ENCODE measurements at regions not wholly inside any gene's neighbourhood (a gene's known extent, or its start where the extent isn't known, plus 50 kb on each side); places are given as distances from the start of the nearest gene placed in this dataset.

- H3K9me3 ChIP-seq (ENCODE audit: low read length) = no peaks in the 10 kb centered on the region
- no peak overlapping the region for H3K27ac ChIP-seq (ENCODE audit: low read length)
- DNase-seq = no peak
- peak overlapping the region; percentile 12; the same call in 1 of the 2 replicates for H2AFZ ChIP-seq (ENCODE audit: low read length)
- H3K9me2 ChIP-seq (replicated peaks; ENCODE audit: insufficient read depth, low read length) = no peaks in the 10 kb centered on the region
- H3K4me3 ChIP-seq (ENCODE audit: low read length) = no peak overlapping the region
- H3K4me2 ChIP-seq (ENCODE audit: low read depth, low read length, poor library complexity, severe bottlenecking) = no peak overlapping the region
- H3K27me3 ChIP-seq (ENCODE audit: low read length) = peaks cover 7% of the 10 kb centered on the region; the same call in 1 of the 2 replicates
- peaks cover 32% of the 10 kb centered on the region for H3K4me1 ChIP-seq (ENCODE audit: low read length)
- no peak overlapping the region for H3K9ac ChIP-seq (ENCODE audit: low read length)
- no peaks in the 10 kb centered on the region for H3K36me3 ChIP-seq (ENCODE audit: insufficient read depth, low read length)
- no peaks in the 10 kb centered on the region for H3K79me2 ChIP-seq (ENCODE audit: low read length)
- H4K20me1 ChIP-seq (ENCODE audit: insufficient read depth, low read depth, low read length) = no peaks in the 10 kb centered on the region
These were observed 266.6 kb downstream of the ETAA1 start for GRCh38 chr2:67663776-67664175.

DNA sequence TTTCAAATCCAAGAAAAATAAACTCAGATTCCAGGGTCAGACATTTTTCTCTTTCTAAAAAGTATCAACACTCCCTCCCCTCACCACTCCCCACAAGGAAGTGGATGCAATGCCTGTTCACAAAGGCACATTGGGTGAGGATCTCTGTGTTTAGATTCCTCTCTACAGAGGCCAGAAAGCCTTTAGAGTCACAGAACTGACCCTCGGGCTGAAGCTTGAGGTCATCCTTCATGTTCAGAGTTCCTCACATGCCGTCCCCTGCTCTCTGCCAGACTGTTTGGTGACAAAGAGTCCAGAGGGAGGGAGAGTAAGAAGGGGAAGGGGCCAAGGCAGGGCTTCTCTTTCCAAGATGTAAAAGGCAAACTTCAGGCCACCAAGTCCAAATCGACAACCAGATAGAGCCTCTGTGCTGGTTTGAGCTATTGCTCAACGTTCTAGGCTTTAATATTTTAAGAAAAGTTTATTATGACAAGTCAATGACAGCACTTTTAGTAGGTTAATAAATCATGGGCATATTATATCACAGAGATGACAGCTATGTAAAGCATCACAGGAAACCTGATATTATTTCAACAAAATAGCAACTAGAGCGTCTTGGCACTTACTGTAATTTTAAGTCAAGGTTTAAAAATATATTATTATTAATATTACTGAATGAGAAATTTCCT lies 269.4 kb downstream of the ETAA1 start:
- Histone ChIP-seq H3K36me3 (ENCODE audit: insufficient read depth, low read length) (no peaks in the 10 kb centered on the region), H3K9me3 (ENCODE audit: low read length) (no peaks in the 10 kb centered on the region), H3K9ac (ENCODE audit: low read length) (peak overlapping the region; percentile 37), H3K4me1 (ENCODE audit: low read length) (peaks cover 38% of the 10 kb centered on the region), H3K79me2 (ENCODE audit: low read length) (no peaks in the 10 kb centered on the region), H4K20me1 (ENCODE audit: insufficient read depth, low read depth, low read length) (no peaks in the 10 kb centered on the region), H3K4me2 (ENCODE audit: low read depth, low read length, poor library complexity, severe bottlenecking) (peak overlapping the region; percentile 69), H3K27me3 (ENCODE audit: low read length) (no peaks in the 10 kb centered on the region), H3K27ac (ENCODE audit: low read length) (peak overlapping the region; percentile 65), H3K4me3 (ENCODE audit: low read length) (peak overlapping the region; percentile 33), H3K9me2 (replicated peaks; ENCODE audit: insufficient read depth, low read length) (no peaks in the 10 kb centered on the region), H2AFZ (ENCODE audit: low read length) (peak overlapping the region; percentile 85)
- peak; percentile 86 for DNase-seq

GRCh38 chr2:67667054-67667908 lies 270.1 kb downstream of the ETAA1 start:
- Histone ChIP-seq H4K20me1 (ENCODE audit: insufficient read depth, low read depth, low read length) (no peaks in the 10 kb centered on the region), H3K9me3 (ENCODE audit: low read length) (no peaks in the 10 kb centered on the region), H3K36me3 (ENCODE audit: insufficient read depth, low read length) (no peaks in the 10 kb centered on the region), H3K4me3 (ENCODE audit: low read length) (peak overlapping the region; percentile 33), H3K27me3 (ENCODE audit: low read length) (no peaks in the 10 kb centered on the region), H3K4me2 (ENCODE audit: low read depth, low read length, poor library complexity, severe bottlenecking) (peak overlapping the region; percentile 69), H3K4me1 (ENCODE audit: low read length) (peaks cover 44% of the 10 kb centered on the region), H2AFZ (ENCODE audit: low read length) (peak overlapping the region; percentile 85), H3K9me2 (replicated peaks; ENCODE audit: insufficient read depth, low read length) (no peaks in the 10 kb centered on the region), H3K9ac (ENCODE audit: low read length) (peak overlapping the region; percentile 39), H3K27ac (ENCODE audit: low read length) (peak overlapping the region; percentile 65), H3K79me2 (ENCODE audit: low read length) (no peaks in the 10 kb centered on the region)
- DNase-seq = no peak

DNA sequence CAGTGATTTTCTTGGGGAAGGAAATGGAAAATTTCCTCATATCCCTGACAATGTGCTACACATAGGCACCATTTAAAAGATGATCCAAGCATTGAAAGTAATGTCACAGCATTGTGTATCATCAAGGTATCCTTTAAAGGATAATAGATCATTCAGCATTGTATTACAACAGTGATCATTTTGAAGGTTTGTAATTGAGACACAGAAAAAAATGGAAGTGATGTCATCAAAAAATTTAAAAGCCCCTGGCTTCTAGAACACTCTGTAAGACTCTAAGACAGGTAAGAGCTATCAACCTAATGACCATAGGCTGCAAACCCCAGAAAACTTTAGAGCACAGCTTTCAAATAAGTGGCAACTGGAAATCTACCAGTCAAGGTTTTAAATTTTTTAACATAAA lies 271.4 kb downstream of the ETAA1 start:
- peaks cover 44% of the 10 kb centered on the region for H3K4me1 ChIP-seq (ENCODE audit: low read length)
- H3K27me3 ChIP-seq (ENCODE audit: low read length) = no peaks in the 10 kb centered on the region
- DNase-seq = no peak
- no peak overlapping the region for H3K4me2 ChIP-seq (ENCODE audit: low read depth, low read length, poor library complexity, severe bottlenecking)
- no peaks in the 10 kb centered on the region for H3K9me2 ChIP-seq (replicated peaks; ENCODE audit: insufficient read depth, low read length)
- H3K4me3 ChIP-seq (ENCODE audit: low read length) = no peak overlapping the region
- H3K79me2 ChIP-seq (ENCODE audit: low read length) = no peaks in the 10 kb centered on the region
- no peak overlapping the region for H3K27ac ChIP-seq (ENCODE audit: low read length)
- no peaks in the 10 kb centered on the region for H3K36me3 ChIP-seq (ENCODE audit: insufficient read depth, low read length)
- no peak overlapping the region for H3K9ac ChIP-seq (ENCODE audit: low read length)
- H2AFZ ChIP-seq (ENCODE audit: low read length) = no peak overlapping the region
- H4K20me1 ChIP-seq (ENCODE audit: insufficient read depth, low read depth, low read length) = no peaks in the 10 kb centered on the region
- no peaks in the 10 kb centered on the region for H3K9me3 ChIP-seq (ENCODE audit: low read length)

DNA sequence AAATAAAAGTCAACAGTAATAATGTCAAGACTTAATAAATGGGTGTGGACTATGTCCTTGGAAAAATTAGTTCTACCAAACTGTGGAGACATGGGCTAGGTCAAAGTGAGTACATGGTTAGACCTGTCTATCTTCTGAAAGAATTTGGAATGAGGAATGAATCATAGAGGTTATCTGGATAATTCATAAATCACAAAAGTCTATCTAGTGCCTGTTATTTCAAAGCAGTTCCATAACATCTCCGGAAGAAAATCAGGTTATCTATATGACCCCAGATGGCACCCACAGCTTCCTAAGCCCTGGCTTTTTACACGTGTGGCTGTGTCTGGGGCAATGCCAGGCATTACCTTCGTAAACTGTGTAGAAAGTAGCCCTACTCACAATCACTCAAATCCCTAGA lies 272.0 kb downstream of the ETAA1 start:
- H3K79me2 ChIP-seq (ENCODE audit: low read length) = no peaks in the 10 kb centered on the region
- peaks cover 44% of the 10 kb centered on the region for H3K4me1 ChIP-seq (ENCODE audit: low read length)
- DNase-seq = no peak
- no peak overlapping the region for H3K4me2 ChIP-seq (ENCODE audit: low read depth, low read length, poor library complexity, severe bottlenecking)
- H3K9ac ChIP-seq (ENCODE audit: low read length) = no peak overlapping the region
- H3K9me3 ChIP-seq (ENCODE audit: low read length) = no peaks in the 10 kb centered on the region
- no peaks in the 10 kb centered on the region for H3K9me2 ChIP-seq (replicated peaks; ENCODE audit: insufficient read depth, low read length)
- no peaks in the 10 kb centered on the region for H3K27me3 ChIP-seq (ENCODE audit: low read length)
- H3K36me3 ChIP-seq (ENCODE audit: insufficient read depth, low read length) = no peaks in the 10 kb centered on the region
- no peak overlapping the region for H2AFZ ChIP-seq (ENCODE audit: low read length)
- H3K4me3 ChIP-seq (ENCODE audit: low read length) = no peak overlapping the region
- no peak overlapping the region for H3K27ac ChIP-seq (ENCODE audit: low read length)
- no peaks in the 10 kb centered on the region for H4K20me1 ChIP-seq (ENCODE audit: insufficient read depth, low read depth, low read length)

DNA sequence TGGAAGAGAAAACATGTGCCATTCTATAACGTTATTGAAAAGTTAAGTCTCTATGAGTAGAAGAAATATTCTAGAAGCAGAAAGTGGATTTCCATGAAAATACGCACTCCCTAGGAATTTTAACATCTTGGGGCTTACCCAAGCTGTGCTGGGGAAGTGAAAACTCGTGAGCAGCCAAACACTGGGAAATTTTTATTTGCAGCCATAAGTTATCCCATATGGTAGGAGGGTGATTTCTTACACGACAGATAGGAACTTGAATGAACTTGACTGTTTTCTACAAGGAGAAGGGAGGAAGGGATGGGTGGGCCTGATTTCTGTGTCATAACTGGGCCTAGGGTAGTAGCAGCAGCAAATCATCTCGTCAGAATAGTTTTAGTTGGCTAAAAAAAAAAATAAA lies 272.6 kb downstream of the ETAA1 start:
- H3K4me2 ChIP-seq (ENCODE audit: low read depth, low read length, poor library complexity, severe bottlenecking) = no peak overlapping the region
- H3K9ac ChIP-seq (ENCODE audit: low read length) = no peak overlapping the region
- no peaks in the 10 kb centered on the region for H4K20me1 ChIP-seq (ENCODE audit: insufficient read depth, low read depth, low read length)
- H3K9me2 ChIP-seq (replicated peaks; ENCODE audit: insufficient read depth, low read length) = no peaks in the 10 kb centered on the region
- no peak overlapping the region for H2AFZ ChIP-seq (ENCODE audit: low read length)
- H3K4me3 ChIP-seq (ENCODE audit: low read length) = no peak overlapping the region
- no peak overlapping the region for H3K27ac ChIP-seq (ENCODE audit: low read length)
- H3K27me3 ChIP-seq (ENCODE audit: low read length) = no peaks in the 10 kb centered on the region
- peaks cover 41% of the 10 kb centered on the region for H3K4me1 ChIP-seq (ENCODE audit: low read length)
- H3K79me2 ChIP-seq (ENCODE audit: low read length) = no peaks in the 10 kb centered on the region
- no peaks in the 10 kb centered on the region for H3K36me3 ChIP-seq (ENCODE audit: insufficient read depth, low read length)
- DNase-seq = no peak
- no peaks in the 10 kb centered on the region for H3K9me3 ChIP-seq (ENCODE audit: low read length)

- DNase-seq = no peak
These were observed 273.6 kb downstream of the ETAA1 start for GRCh38 chr2:67670747-67671183.

More at GRCh38 chr2:67670747-67671183, 273.6 kb downstream of the ETAA1 start:
- Histone ChIP-seq H3K4me1 (ENCODE audit: low read length) (peaks cover 36% of the 10 kb centered on the region), H3K4me2 (ENCODE audit: low read depth, low read length, poor library complexity, severe bottlenecking) (no peak overlapping the region), H3K79me2 (ENCODE audit: low read length) (no peaks in the 10 kb centered on the region), H3K4me3 (ENCODE audit: low read length) (no peak overlapping the region), H2AFZ (ENCODE audit: low read length) (peak overlapping the region; percentile 49), H3K36me3 (ENCODE audit: insufficient read depth, low read length) (no peaks in the 10 kb centered on the region), H3K27me3 (ENCODE audit: low read length) (no peaks in the 10 kb centered on the region), H3K9ac (ENCODE audit: low read length) (no peak overlapping the region), H4K20me1 (ENCODE audit: insufficient read depth, low read depth, low read length) (no peaks in the 10 kb centered on the region), H3K9me3 (ENCODE audit: low read length) (no peaks in the 10 kb centered on the region), H3K27ac (ENCODE audit: low read length) (no peak overlapping the region), H3K9me2 (replicated peaks; ENCODE audit: insufficient read depth, low read length) (no peaks in the 10 kb centered on the region)

Data from Karpas-422 (cell line).